ENCODE measurements at regions not wholly inside any gene's neighbourhood (a gene's known extent, or its start where the extent isn't known, plus 50 kb on each side); places are given as distances from the start of the nearest gene placed in this dataset.

- Histone ChIP-seq H3K27me3 (ENCODE audit: low read depth) (no peaks in the 10 kb centered on the region), H3K27ac (peak overlapping the region; percentile 51), H3K4me1 (peaks cover 19% of the 10 kb centered on the region), H3K9me3 (no peaks in the 10 kb centered on the region), H3K36me3 (no peaks in the 10 kb centered on the region), H3K4me3 (no peak overlapping the region)
- no peak for DNase-seq
- no peak for TF ChIP-seq CTCF (IDR thresholded peaks at IDR 0.05)
- ATAC-seq = peak; percentile 82 to 86
- intact Hi-C loops (cut with DNase I) = no loop called here
Observed at GRCh38 chr5:173823721-173824567, 64.2 kb upstream of the CPEB4 start.

GRCh38 chr5:173825215-173825865 lies 62.8 kb upstream of the CPEB4 start:
- DNase-seq = no peak
- intact Hi-C loops (cut with DNase I) = no loop called here
- Histone ChIP-seq H3K9me3 (no peaks in the 10 kb centered on the region), H3K36me3 (no peaks in the 10 kb centered on the region), H3K27me3 (ENCODE audit: low read depth) (no peaks in the 10 kb centered on the region), H3K27ac (no peak overlapping the region), H3K4me3 (no peak overlapping the region), H3K4me1 (peaks cover 19% of the 10 kb centered on the region)
- TF ChIP-seq CTCF (IDR thresholded peaks at IDR 0.05) = no peak
- no peak for ATAC-seq

GRCh38 chr5:173826086-173826427 lies 62.1 kb upstream of the CPEB4 start:
- Histone ChIP-seq H3K27me3 (ENCODE audit: low read depth) (no peaks in the 10 kb centered on the region), H3K4me3 (no peak overlapping the region), H3K4me1 (peaks cover 19% of the 10 kb centered on the region), H3K9me3 (no peaks in the 10 kb centered on the region), H3K27ac (no peak overlapping the region), H3K36me3 (no peaks in the 10 kb centered on the region)
- ATAC-seq = no peak
- intact Hi-C loops (cut with DNase I) = no loop called here
- DNase-seq = no peak
- TF ChIP-seq CTCF (IDR thresholded peaks at IDR 0.05) = no peak

- Histone ChIP-seq H3K36me3 (no peaks in the 10 kb centered on the region), H3K27ac (no peak overlapping the region), H3K27me3 (ENCODE audit: low read depth) (no peaks in the 10 kb centered on the region), H3K4me3 (no peak overlapping the region), H3K4me1 (peaks cover 19% of the 10 kb centered on the region), H3K9me3 (no peaks in the 10 kb centered on the region)
- no peak for ATAC-seq
- TF ChIP-seq CTCF (IDR thresholded peaks at IDR 0.05) = no peak
- intact Hi-C loops (cut with DNase I) = no loop called here
- DNase-seq = no peak
Observed at GRCh38 chr5:173826428-173827350, 61.5 kb upstream of the CPEB4 start.

GRCh38 chr5:173828952-173829351 lies 59.2 kb upstream of the CPEB4 start:
- no peaks in the 10 kb centered on the region for H3K9me3 ChIP-seq
- no peak for DNase-seq
- no peak for TF ChIP-seq CTCF (IDR thresholded peaks at IDR 0.05)
- no peak overlapping the region for H3K27ac ChIP-seq
- intact Hi-C loops (cut with DNase I) = no loop called here
- no peaks in the 10 kb centered on the region for H3K27me3 ChIP-seq (ENCODE audit: low read depth)
- ATAC-seq = no peak
- H3K4me3 ChIP-seq = no peak overlapping the region
- H3K4me1 ChIP-seq = peaks cover 25% of the 10 kb centered on the region
- no peaks in the 10 kb centered on the region for H3K36me3 ChIP-seq
